MCF 10A (cell line): ENCODE measurements at regions not wholly inside any gene's neighbourhood (a gene's known extent, or its start where the extent isn't known, plus 50 kb on each side); places are given as distances from the start of the nearest gene placed in this dataset.
A peak's percentile ranks its signal among the peaks of the same experiment; 100 is the strongest.

Source experiments
- BruUV-seq: library from RNA; stranded (reverse); fragments of 400-500 nt; replicated peaks from 2 replicates; lab custom pipeline; 2021; lab: Mats Ljungman, UMichigan
- CTCF ChIA-PET: fragments of 300-600 bp; sonication (Branson Sonifier 250); formaldehyde crosslinking; extraction: SDS; loops from one replicate; lab custom pipeline; 2021; ENCODE audit warnings: antibody characterized with exemption, inconsistent platforms; lab: Yijun Ruan, JAX
- POLR2A ChIA-PET: fragments of 300-600, 350-650 bp; sonication (Branson Sonifier 250); formaldehyde crosslinking; extraction: SDS; loops from one replicate; lab custom pipeline; 2020; ENCODE audit warnings: antibody characterized with exemption, inconsistent platforms; lab: Yijun Ruan, JAX
- DNase-seq: peaks from one replicate; pipeline ENCODE4 v3.0.0-alpha.2; 2018; ENCODE audit not compliant: unreplicated experiment
- H3K27ac Mint-ChIP-seq: one replicate; pipeline ENCODE4 v1.8.0; 2022; ENCODE audit warnings: mild to moderate bottlenecking, low read depth, mixed read lengths; ENCODE audit not compliant: unreplicated experiment
- H3K27me3 Mint-ChIP-seq: one replicate; pipeline ENCODE4 v1.8.0; 2022; ENCODE audit warnings: mixed read lengths; ENCODE audit not compliant: insufficient read depth, unreplicated experiment
- H3K36me3 Mint-ChIP-seq: one replicate; pipeline ENCODE4 v1.8.0; 2022; ENCODE audit warnings: mild to moderate bottlenecking, moderate library complexity, mixed read lengths; ENCODE audit not compliant: insufficient read depth, unreplicated experiment
- H3K4me1 Mint-ChIP-seq: one replicate; pipeline ENCODE4 v1.8.0; 2022; ENCODE audit warnings: mixed read lengths; ENCODE audit not compliant: insufficient read depth, unreplicated experiment
- H3K4me3 Mint-ChIP-seq: one replicate; pipeline ENCODE4 v1.8.0; 2022; ENCODE audit warnings: mild to moderate bottlenecking, moderate library complexity, mixed read lengths; ENCODE audit not compliant: unreplicated experiment
- H3K9me3 Mint-ChIP-seq: one replicate; pipeline ENCODE4 v1.8.0; 2022; ENCODE audit warnings: mixed read lengths; ENCODE audit not compliant: unreplicated experiment
- CTCF ChIP-seq: fragments of 200-600 bp; IDR thresholded peaks from one replicate; pipeline ENCODE4 v1.8.0; 2022; ENCODE audit warnings: antibody characterized with exemption, mild to moderate bottlenecking; ENCODE audit not compliant: unreplicated experiment
- intact Hi-C: fragments of 100-400 bp; cut with micrococcal nuclease; formaldehyde crosslinking; loops from 2 replicates; pipeline ENCODE4 v1.14.1; 2022

GRCh38 chr16:13305019-13305755, 403.8 kb downstream of the SHISA9 start:
- Mint-ChIP-seq H3K27ac (no peak overlapping the region), H3K4me1 (peaks cover 20% of the 10 kb centered on the region), H3K4me3 (no peak overlapping the region), H3K9me3 (no peaks in the 10 kb centered on the region), H3K27me3 (no peaks in the 10 kb centered on the region), H3K36me3 (no peaks in the 10 kb centered on the region)
- ChIA-PET POLR2A (interaction anchor here (1.1 kb wide), 1 partner anchor 195 kb away, joined by 3 read pairs; no protein-coding TSS in a partner anchor), CTCF (no interaction called here)
- no peak for TF ChIP-seq CTCF
- DNase-seq, result peak; percentile 31
- BruUV-seq, result no TSS peak
- intact Hi-C loops, result loop anchor here (10.0 kb wide), 1 partner anchor 100 kb away; no protein-coding TSS in a partner anchor

- POLR2A ChIA-PET, result interaction anchor here (0.6 to 1.1 kb wide), 2 partner anchors 194 to 196 kb away, joined by 3 to 4 read pairs; no protein-coding TSS in a partner anchor
- Mint-ChIP-seq H3K27me3 (no peaks in the 10 kb centered on the region), H3K9me3 (no peaks in the 10 kb centered on the region), H3K27ac (no peak overlapping the region), H3K4me1 (peaks cover 20% of the 10 kb centered on the region), H3K36me3 (no peaks in the 10 kb centered on the region), H3K4me3 (no peak overlapping the region)
- BruUV-seq, result no TSS peak
- no peak for TF ChIP-seq CTCF
- CTCF ChIA-PET, result no interaction called here
- intact Hi-C loops, result loop anchor here (10.0 kb wide), 1 partner anchor 98 kb away; no protein-coding TSS in a partner anchor
- DNase-seq, result no peak
Observed at GRCh38 chr16:13306161-13306995, 405.0 kb downstream of the SHISA9 start.

GRCh38 chr16:13307255-13307654, 405.9 kb downstream of the SHISA9 start:
- no peaks in the 10 kb centered on the region for H3K9me3 Mint-ChIP-seq
- peak; percentile 91 for DNase-seq
- no peak for TF ChIP-seq CTCF
- no peaks in the 10 kb centered on the region for H3K36me3 Mint-ChIP-seq
- H3K4me1 Mint-ChIP-seq, result peaks cover 20% of the 10 kb centered on the region
- H3K27me3 Mint-ChIP-seq, result no peaks in the 10 kb centered on the region
- ChIA-PET POLR2A (interaction anchor here (1.5 kb wide), 1 partner anchor 197 kb away, joined by 4 read pairs; no protein-coding TSS in a partner anchor), CTCF (no interaction called here)
- no TSS peak for BruUV-seq
- peak overlapping the region; percentile 38 for H3K4me3 Mint-ChIP-seq
- intact Hi-C loops, result loop anchor here (10.0 kb wide), 1 partner anchor 98 kb away; no protein-coding TSS in a partner anchor
- H3K27ac Mint-ChIP-seq, result no peak overlapping the region

GRCh38 chr16:13307851-13308250, 406.5 kb downstream of the SHISA9 start:
- no peak for TF ChIP-seq CTCF
- ChIA-PET POLR2A (interaction anchor here (1.5 kb wide), 1 partner anchor 197 kb away, joined by 4 read pairs; no protein-coding TSS in a partner anchor), CTCF (no interaction called here)
- no peak overlapping the region for H3K27ac Mint-ChIP-seq
- no peaks in the 10 kb centered on the region for H3K36me3 Mint-ChIP-seq
- H3K9me3 Mint-ChIP-seq, result no peaks in the 10 kb centered on the region
- H3K27me3 Mint-ChIP-seq, result no peaks in the 10 kb centered on the region
- peak; percentile 22 for DNase-seq
- intact Hi-C loops, result loop anchor here (10.0 kb wide), 1 partner anchor 97 kb away; no protein-coding TSS in a partner anchor
- H3K4me1 Mint-ChIP-seq, result peaks cover 20% of the 10 kb centered on the region
- no TSS peak for BruUV-seq
- peak overlapping the region; percentile 38 for H3K4me3 Mint-ChIP-seq
